Body of pancreas (tissue), 4 donors: ENCODE measurements at regions not wholly inside any gene's neighbourhood (a gene's known extent, or its start where the extent isn't known, plus 50 kb on each side); places are given as distances from the start of the nearest gene placed in this dataset.

Experiments
- ATAC-seq: fragments of 150-250 bp; one replicate; pipeline ENCODE4 v1.9.1; 2016
- DNase-seq, 4 donors: peaks; one replicate each; pipeline ENCODE4 v3.0.0-alpha.2; 2019
- H3K27ac ChIP-seq, 4 donors: fragments of 200-600 bp; sonication (generic); 1 replicate in 3 of 4; 2 replicates in 1 of 4; pipeline versions ENCODE4 v1.5.1 to v1.6.1; 2016 to 2019; ENCODE audit warnings: mild to moderate bottlenecking in 1 of 4, mixed read lengths in 1 of 4, moderate library complexity in 1 of 4
- H3K27me3 ChIP-seq, 2 donors: fragments of 200-600 bp; sonication (generic); one replicate each; pipeline ENCODE4 v1.6.0; 2016; ENCODE audit warnings: mild to moderate bottlenecking in 1 of 2
- H3K36me3 ChIP-seq, 2 donors: fragments of 200-600 bp; sonication (generic); replicated peaks in 1 of 2; 2 replicates each; pipeline ENCODE4 v1.5.1; 2016; ENCODE audit warnings: low read depth in 2 of 2; ENCODE audit not compliant: insufficient read depth in 1 of 2
- H3K4me1 ChIP-seq: fragments of 200-600 bp; sonication (generic); one replicate; pipeline ENCODE4 v1.6.0; 2016
- H3K4me3 ChIP-seq, 2 donors: fragments of 200-600 bp; sonication (generic); 1 replicate in 1 of 2; 2 replicates in 1 of 2; pipeline ENCODE4 v1.5.1; 2016 to 2019
- H3K9me3 ChIP-seq, 3 donors: fragments of 200-600 bp; sonication (generic); 1 replicate in 2 of 3; 2 replicates in 1 of 3; pipeline ENCODE4 v1.5.1; 2016
- POLR2A ChIP-seq, 3 donors: fragments of 450-650 bp; IDR thresholded peaks; one replicate each; pipeline ENCODE4 v1.6.1; 2016; ENCODE audit warnings: antibody characterized with exemption in 3 of 3, mild to moderate bottlenecking in 2 of 3
- WGBS, 2 donors: methylation state at CpG; one replicate each; pipeline ENCODE4 v1.1.5; 2017; 5-methylcytosine and 5-hydroxymethylcytosine counted together
- intact Hi-C: fragments of 100-400 bp; cut with DNase I; formaldehyde crosslinking; loops from one replicate; pipeline ENCODE4 v1.15.1; 2023
- TF ChIP-seq, protein P1 (sequence below), 7 experiments: fragments of 450-650 bp in 4 of 7; fragments of 200-600 bp in 3 of 7; sonication (generic) in 3 of 7; IDR thresholded peaks; one replicate each; pipeline ENCODE4 v1.5.1; 2016 to 2019; ENCODE audit warnings: antibody characterized with exemption in 7 of 7

- peaks cover 6% of the 10 kb centered on the region for H3K4me1 ChIP-seq
- no peak overlapping the region for H3K27ac ChIP-seq
- no peak overlapping the region for H3K4me3 ChIP-seq
- no peaks in the 10 kb centered on the region for H3K9me3 ChIP-seq
- H3K27me3 ChIP-seq, result no peaks in the 10 kb centered on the region
- DNase-seq (peak in 1 of 4 donors; percentile 13), ATAC-seq (no peak)
- intact Hi-C loops, result no loop called here
- TF ChIP-seq POLR2A (IDR thresholded peaks at IDR 0.05), result no peak
- TF ChIP-seq, protein P1, sequence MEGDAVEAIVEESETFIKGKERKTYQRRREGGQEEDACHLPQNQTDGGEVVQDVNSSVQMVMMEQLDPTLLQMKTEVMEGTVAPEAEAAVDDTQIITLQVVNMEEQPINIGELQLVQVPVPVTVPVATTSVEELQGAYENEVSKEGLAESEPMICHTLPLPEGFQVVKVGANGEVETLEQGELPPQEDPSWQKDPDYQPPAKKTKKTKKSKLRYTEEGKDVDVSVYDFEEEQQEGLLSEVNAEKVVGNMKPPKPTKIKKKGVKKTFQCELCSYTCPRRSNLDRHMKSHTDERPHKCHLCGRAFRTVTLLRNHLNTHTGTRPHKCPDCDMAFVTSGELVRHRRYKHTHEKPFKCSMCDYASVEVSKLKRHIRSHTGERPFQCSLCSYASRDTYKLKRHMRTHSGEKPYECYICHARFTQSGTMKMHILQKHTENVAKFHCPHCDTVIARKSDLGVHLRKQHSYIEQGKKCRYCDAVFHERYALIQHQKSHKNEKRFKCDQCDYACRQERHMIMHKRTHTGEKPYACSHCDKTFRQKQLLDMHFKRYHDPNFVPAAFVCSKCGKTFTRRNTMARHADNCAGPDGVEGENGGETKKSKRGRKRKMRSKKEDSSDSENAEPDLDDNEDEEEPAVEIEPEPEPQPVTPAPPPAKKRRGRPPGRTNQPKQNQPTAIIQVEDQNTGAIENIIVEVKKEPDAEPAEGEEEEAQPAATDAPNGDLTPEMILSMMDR (IDR thresholded peaks at IDR 0.05), result no peak
- WGBS, 2 donors, result 84 to 92% methylated on average over 4 of the region's 4 CpGs
- no peaks in the 10 kb centered on the region for H3K36me3 ChIP-seq
Measured at GRCh38 chr2:174670446-174670845, 72.8 kb upstream of the WIPF1 start.

DNA sequence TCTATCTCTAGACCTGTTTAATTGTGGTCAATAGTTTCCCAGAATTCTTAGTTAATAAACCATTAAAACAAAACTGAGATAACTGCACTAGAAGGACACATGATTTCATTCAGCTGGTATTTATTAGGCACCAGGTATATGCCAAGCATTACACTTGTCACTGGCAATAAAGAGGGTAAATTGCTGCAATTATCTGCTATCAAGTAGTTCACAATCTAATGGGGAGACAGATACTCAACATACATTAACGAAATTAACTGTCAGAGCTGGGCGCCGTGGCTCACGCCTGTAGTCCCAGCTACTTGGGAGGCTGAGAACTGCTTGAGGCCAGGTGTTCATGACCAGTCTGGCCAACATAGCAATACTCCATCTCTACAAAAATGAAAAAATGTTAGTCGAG lies 71.7 kb upstream of the WIPF1 start:
- ATAC-seq (no peak), DNase-seq (no peak)
- TF ChIP-seq, protein P1 (IDR thresholded peaks at IDR 0.05), result no peak
- TF ChIP-seq POLR2A (IDR thresholded peaks at IDR 0.05), result no peak
- Histone ChIP-seq H3K27me3 (no peaks in the 10 kb centered on the region), H3K9me3 (no peaks in the 10 kb centered on the region), H3K27ac (no peak overlapping the region), H3K4me1 (peaks cover 6% of the 10 kb centered on the region), H3K36me3 (no peaks in the 10 kb centered on the region), H3K4me3 (no peak overlapping the region)
- 86 to 92% methylated on average over 5 of the region's 5 CpGs for WGBS, 2 donors
- intact Hi-C loops, result no loop called here

GRCh38 chr2:174668075-174668474 lies 70.5 kb upstream of the WIPF1 start:
- Histone ChIP-seq H3K4me3 (no peak overlapping the region), H3K27ac (no peak overlapping the region), H3K9me3 (no peaks in the 10 kb centered on the region), H3K36me3 (no peaks in the 10 kb centered on the region), H3K4me1 (peaks cover 6% of the 10 kb centered on the region), H3K27me3 (no peaks in the 10 kb centered on the region)
- ATAC-seq (no peak), DNase-seq (no peak)
- WGBS, 2 donors, result 87 to 92% methylated on average over 7 of the region's 7 CpGs
- no peak for TF ChIP-seq POLR2A (IDR thresholded peaks at IDR 0.05)
- TF ChIP-seq, protein P1 (IDR thresholded peaks at IDR 0.05), result no peak
- intact Hi-C loops, result no loop called here

- Histone ChIP-seq H3K27me3 (no peaks in the 10 kb centered on the region), H3K9me3 (no peaks in the 10 kb centered on the region), H3K36me3 (no peaks in the 10 kb centered on the region), H3K4me3 (no peak overlapping the region), H3K27ac (no peak overlapping the region), H3K4me1 (peaks cover 6% of the 10 kb centered on the region)
- WGBS, 2 donors, result 65 to 96% methylated on average over 6 of the region's 6 CpGs
- no peak for TF ChIP-seq POLR2A (IDR thresholded peaks at IDR 0.05)
- TF ChIP-seq, protein P1 (IDR thresholded peaks at IDR 0.05), result no peak
- no peak for ATAC-seq
- DNase-seq, result no peak
- intact Hi-C loops, result no loop called here
Measured at GRCh38 chr2:174667250-174667860, 69.8 kb upstream of the WIPF1 start.

GRCh38 chr2:174666845-174667244 lies 69.2 kb upstream of the WIPF1 start:
- Histone ChIP-seq H3K36me3 (no peaks in the 10 kb centered on the region), H3K4me3 (no peak overlapping the region), H3K9me3 (no peaks in the 10 kb centered on the region), H3K27me3 (no peaks in the 10 kb centered on the region), H3K4me1 (peaks cover 6% of the 10 kb centered on the region), H3K27ac (no peak overlapping the region)
- intact Hi-C loops, result no loop called here
- DNase-seq, result no peak
- 81 to 91% methylated on average over 5 of the region's 5 CpGs for WGBS, 2 donors
- ATAC-seq, result no peak
- TF ChIP-seq, protein P1 (IDR thresholded peaks at IDR 0.05), result no peak
